ENCODE measurements at regions not wholly inside any gene's neighbourhood (a gene's known extent, or its start where the extent isn't known, plus 50 kb on each side); places are given as distances from the start of the nearest gene placed in this dataset.
"Not testable (repeated sequence)": the region's sequence is repeated elsewhere in the genome, so short reads cannot be mapped to it uniquely, and the experiment has no call there.

DNA sequence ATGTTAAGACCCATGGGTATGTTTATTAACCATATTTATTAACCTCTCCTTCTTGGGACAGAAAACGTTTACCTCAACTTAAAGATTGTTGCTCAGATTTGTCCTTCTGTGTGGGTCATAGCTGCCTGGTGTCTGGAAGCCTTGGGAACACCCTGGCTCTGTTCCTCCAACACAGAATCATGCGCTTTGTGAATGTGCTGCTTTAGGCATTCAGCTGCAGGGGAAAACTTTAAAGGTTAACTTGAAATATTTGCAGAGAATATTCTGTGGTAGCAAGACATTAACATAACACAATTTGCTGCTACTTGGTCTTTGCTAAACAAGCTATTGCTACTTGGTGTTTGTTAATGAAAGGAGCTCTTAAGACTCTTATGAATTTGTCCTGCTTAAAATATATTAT lies 50.5 kb upstream of the THOC3 start:
- DNase-seq (ENCODE audit: low spot score): not testable (repeated sequence)

GRCh38 chr5:176020852-176021251 lies 52.7 kb upstream of the THOC3 start:
- not testable (repeated sequence) for DNase-seq (ENCODE audit: low spot score)

DNA sequence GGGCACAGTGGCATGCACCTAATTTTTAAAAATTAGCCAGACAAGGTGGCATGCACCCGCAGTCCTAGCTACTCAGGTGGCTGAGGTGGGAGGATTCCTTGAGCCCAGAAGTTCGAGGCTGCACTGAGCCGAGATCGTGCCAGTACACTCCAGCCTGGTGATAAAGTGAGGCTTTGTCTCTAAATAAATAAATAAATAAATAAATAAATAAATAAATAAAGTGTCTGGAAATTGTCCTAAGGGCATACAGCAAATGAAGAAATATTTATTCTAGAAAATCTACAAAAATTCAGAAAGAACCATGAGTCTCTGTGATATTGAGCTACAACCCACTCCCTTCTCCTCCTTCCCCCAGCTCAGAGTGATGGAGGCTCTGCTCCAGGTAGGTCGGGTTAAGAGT lies 55.4 kb upstream of the THOC3 start:
- DNase-seq (ENCODE audit: low spot score): not testable (repeated sequence)

DNA sequence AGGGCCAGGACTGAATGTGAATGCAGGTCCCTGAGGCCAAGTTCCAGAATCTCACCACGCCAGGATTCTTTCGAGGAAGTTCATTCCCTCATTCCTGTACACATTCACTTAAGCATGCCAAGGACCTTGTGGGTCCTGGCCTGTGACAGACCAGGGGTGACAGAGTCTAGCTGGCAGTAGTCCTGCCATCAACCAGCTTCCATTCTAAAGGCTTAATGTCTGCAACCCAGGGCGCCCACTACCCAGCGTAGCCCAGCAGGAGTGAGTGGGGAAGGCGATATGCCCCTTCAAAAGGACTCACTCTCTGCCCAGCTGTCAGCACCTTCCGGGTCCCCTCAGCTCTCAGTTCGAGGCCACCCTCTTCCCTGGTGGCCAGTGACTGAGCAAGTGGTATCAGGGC lies 61.3 kb upstream of the THOC3 start:
- DNase-seq (ENCODE audit: low spot score): not testable (repeated sequence)

GRCh38 chr5:176030361-176031117 lies 62.4 kb upstream of the THOC3 start:
- DNase-seq (ENCODE audit: low spot score): not testable (repeated sequence)

- not testable (repeated sequence) for DNase-seq (ENCODE audit: low spot score)
Observed at GRCh38 chr5:176031118-176031510, 63.0 kb upstream of the THOC3 start.

DNA sequence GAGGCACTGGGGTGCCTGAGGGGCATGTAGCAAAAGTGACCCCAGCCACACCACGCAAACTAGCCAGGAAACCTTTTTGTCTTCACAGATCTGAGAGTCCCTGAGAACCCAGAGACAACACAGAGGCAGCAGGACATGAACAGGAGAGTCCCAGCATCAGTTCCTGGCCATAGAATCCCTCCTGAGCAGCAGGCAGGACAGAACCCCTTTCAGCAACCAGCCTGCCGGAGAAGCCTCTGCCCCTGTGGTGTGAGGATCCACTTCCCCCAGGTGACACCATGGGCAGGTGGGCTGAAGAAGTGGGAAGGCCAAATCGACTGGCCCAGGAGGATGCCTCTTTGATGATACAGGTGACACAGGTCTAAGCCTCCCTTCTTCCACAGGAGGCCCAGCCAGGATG lies 65.1 kb upstream of the THOC3 start:
- DNase-seq (ENCODE audit: low spot score): not testable (repeated sequence)

GRCh38 chr5:176034407-176035200 lies 66.5 kb upstream of the THOC3 start:
- DNase-seq (ENCODE audit: low spot score): not testable (repeated sequence)

DNA sequence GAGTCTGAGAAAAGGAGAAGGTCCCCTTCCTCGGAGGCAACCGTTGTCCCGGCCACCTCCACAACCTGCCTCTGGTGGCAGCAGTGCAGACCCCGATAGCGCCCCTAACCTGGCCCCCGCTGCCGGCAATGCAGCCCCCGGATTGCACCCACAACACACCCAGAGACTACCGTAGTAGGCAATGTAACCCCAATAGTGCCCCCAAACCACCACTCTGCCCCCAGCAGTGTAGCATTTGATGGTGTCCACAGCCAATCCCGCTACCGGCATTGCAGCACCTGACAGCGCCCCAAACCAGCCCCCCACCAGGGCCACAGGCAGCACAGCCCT lies 67.1 kb upstream of the THOC3 start:
- peak; percentile 30 for DNase-seq (ENCODE audit: low spot score)

GRCh38 chr5:176035816-176036308 lies 67.7 kb upstream of the THOC3 start:
- peak; percentile 42 for DNase-seq (ENCODE audit: low spot score)

DNA sequence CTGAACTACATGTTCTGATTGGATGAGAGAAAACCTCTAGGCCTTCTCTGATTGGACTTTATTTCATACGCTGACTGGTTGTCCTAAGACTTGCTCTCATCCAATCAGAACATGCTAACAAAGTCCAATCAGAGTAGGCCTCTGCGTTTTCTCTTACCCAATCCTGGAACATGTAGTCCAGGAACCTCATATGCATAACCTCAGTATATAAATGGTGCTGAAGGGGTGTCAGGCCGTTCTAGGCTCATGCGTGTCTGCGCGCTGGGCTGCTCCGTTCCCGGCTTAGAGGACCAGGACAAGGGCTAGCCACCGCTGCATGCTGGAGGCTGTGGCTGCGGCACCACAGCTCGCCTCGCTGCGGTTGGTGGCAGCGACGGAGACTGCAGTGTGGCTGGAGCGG lies 68.3 kb upstream of the THOC3 start:
- peak; percentile 36 for DNase-seq (ENCODE audit: low spot score)

- not testable (repeated sequence) for DNase-seq (ENCODE audit: low spot score)
Observed at GRCh38 chr5:176037190-176037589, 69.1 kb upstream of the THOC3 start.

- peak; percentile 30 for DNase-seq (ENCODE audit: low spot score)
Observed at GRCh38 chr5:176040105-176040801, 72.1 kb upstream of the THOC3 start.

- DNase-seq (ENCODE audit: low spot score): peak; percentile 32
Observed at GRCh38 chr5:176041248-176041994, 73.3 kb upstream of the THOC3 start.

DNA sequence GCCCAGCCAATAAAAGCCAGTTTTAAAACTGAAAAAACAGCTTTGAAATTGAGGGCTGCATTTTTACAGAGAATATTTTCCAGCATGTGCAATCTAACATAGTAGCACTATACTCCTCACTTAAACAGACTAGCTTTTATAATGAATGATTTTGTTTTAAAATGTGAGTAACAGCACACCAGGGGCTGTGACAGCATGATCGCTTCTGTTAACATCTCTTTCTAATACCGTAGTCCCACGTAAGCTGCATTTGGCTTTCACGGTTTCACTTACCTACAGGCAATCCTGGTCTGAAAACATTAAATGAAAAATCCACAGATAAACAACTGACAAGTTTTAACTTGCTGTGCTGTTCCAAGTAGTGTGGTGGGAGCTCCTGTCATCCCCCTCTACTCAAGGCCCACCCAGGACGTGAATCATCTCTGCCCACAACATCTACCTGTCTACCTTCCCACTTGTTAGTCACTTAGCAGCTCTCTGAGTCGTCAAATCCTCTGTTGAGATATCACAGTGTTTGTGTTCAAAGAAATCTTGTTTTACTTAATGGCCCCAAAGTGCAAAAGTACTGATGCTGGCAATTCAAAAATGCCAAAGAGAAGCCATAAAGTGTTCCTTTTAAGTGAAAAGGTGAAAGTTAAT lies 74.0 kb upstream of the THOC3 start:
- DNase-seq (ENCODE audit: low spot score): not testable (repeated sequence)

- DNase-seq (ENCODE audit: low spot score): peak; percentile 39
Observed at GRCh38 chr5:176043252-176043829, 75.2 kb upstream of the THOC3 start.

DNA sequence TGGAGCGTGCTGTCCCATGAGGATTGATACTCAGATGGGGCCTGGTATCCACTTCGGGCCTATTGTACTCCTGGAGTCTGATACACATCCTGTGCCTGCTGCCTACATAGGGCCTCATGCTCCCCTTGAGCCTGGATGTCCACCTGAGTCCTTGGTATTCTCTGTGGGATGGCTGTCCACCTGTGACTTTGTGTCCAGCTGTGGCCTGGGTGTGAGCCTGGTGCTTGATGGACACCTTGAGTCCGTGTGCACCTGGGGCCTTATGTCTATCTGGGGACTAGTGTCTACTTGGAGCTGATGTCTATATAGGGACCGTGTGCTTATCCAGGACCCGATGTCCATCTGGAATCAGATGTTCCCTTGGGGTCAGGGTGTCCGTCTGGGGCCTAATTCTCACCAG lies 75.9 kb upstream of the THOC3 start:
- not testable (repeated sequence) for DNase-seq (ENCODE audit: low spot score)

- not testable (repeated sequence) for DNase-seq (ENCODE audit: low spot score)
Observed at GRCh38 chr5:176044431-176044830, 76.3 kb upstream of the THOC3 start.

DNA sequence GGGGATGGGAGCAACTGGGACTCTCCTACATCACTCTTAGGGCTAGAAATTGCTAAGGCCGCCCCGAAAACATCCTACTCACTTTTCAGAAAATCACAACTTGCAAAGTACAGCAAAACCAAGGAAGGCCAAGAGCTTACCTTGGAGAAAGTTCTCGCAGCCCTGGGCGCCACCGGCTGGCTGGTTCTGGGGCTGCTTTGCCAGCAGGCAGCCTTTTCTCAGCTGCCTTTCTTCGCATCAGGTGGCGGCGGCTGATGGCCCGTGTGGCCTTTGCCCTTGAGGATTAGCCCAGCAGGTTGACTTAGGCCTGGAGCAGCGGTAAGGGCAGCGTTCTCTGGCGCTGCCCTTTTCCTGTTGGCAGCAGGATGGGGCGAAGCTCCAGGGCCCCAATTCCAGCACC lies 77.3 kb upstream of the THOC3 start:
- peak; percentile 34 for DNase-seq (ENCODE audit: low spot score)

- not testable (repeated sequence) for DNase-seq (ENCODE audit: low spot score)
Observed at GRCh38 chr5:176048671-176049070, 80.6 kb upstream of the THOC3 start.

Data from ecto neural progenitor cell (in vitro differentiated cells).